SK-N-SH (cell line): ENCODE measurements at regions not wholly inside any gene's neighbourhood (a gene's known extent, or its start where the extent isn't known, plus 50 kb on each side); places are given as distances from the start of the nearest gene placed in this dataset.

Source experiments
- EP300 ChIP-seq, 2 experiments: IDR thresholded peaks; 2 replicates each; pipeline versions ENCODE4 v1.4.0 to v1.6.1; 2012; ENCODE audit warnings: borderline replicate concordance in 1 of 2, low read depth in 1 of 2, low read length in 1 of 2
- RCOR1 ChIP-seq: fragments of 150-350 bp; IDR thresholded peaks from 2 replicates; pipeline ENCODE4 v1.6.1; 2017; ENCODE audit warnings: antibody characterized with exemption, low read length

GRCh38 chr17:65388911-65389310 lies 172.5 kb downstream of the AXIN2 start:
- TF ChIP-seq RCOR1 (no peak), EP300 (IDR thresholded peaks at IDR 0.05; ENCODE audit: borderline replicate concordance in 1 of 2, low read depth in 1 of 2, low read length in 1 of 2) (no peak)
